ENCODE measurements at regions not wholly inside any gene's neighbourhood (a gene's known extent, or its start where the extent isn't known, plus 50 kb on each side); places are given as distances from the start of the nearest gene placed in this dataset.

DNA sequence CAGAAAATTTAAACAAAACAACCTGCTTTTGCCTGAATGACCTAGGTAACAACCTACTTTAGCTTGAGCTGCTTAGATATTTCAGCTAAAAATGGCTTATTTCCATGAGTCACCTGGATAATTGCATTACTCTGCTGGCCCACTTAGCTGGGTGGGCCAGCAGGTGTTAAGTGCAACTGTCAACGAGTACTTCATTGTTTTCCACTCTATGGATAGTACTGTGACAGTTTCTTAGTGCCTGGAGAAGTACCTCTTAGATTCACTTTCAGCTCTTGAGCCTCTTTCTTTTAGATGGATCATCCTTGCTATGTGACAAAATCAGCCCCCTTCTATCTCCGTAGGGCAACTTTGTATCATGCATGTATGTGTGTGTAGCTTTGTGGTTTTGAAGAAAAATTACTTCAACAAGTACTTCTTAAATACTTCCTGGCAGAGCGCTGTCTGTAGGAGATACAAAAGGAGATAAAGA, 368.2 kb upstream of the ATP2B1 start:
- Histone ChIP-seq H3K36me3 (replicated peaks; ENCODE audit: low read depth, low read length) (no peaks in the 10 kb centered on the region), H3K27me3 (ENCODE audit: low read depth, low read length) (no peaks in the 10 kb centered on the region), H3K9ac (ENCODE audit: low read length) (no peak overlapping the region), H3K4me2 (ENCODE audit: low read length) (no peak overlapping the region), H3K9me3 (ENCODE audit: insufficient read depth, low read length) (no peaks in the 10 kb centered on the region), H3K4me1 (ENCODE audit: low read length) (no peaks in the 10 kb centered on the region), H3K79me2 (ENCODE audit: low read length) (no peaks in the 10 kb centered on the region), H3K27ac (ENCODE audit: low read length) (no peak overlapping the region), H3K4me3 (ENCODE audit: low read length) (no peak overlapping the region), H4K20me1 (ENCODE audit: insufficient read depth, low read length) (no peaks in the 10 kb centered on the region), H2AFZ (ENCODE audit: low read depth, low read length) (no peak overlapping the region)
- no peak for TF ChIP-seq EZH2phosphoT487 (IDR thresholded peaks at IDR 0.05; ENCODE audit: low read depth)
- no peak for TF ChIP-seq CTCF (IDR thresholded peaks at IDR 0.05; ENCODE audit: low read depth, low read length)

GRCh38 chr12:90075685-90076084, 367.0 kb upstream of the ATP2B1 start:
- H3K27ac ChIP-seq (ENCODE audit: low read length) = no peak overlapping the region
- no peaks in the 10 kb centered on the region for H3K4me1 ChIP-seq (ENCODE audit: low read length)
- H3K4me3 ChIP-seq (ENCODE audit: low read length) = no peak overlapping the region
- no peaks in the 10 kb centered on the region for H3K79me2 ChIP-seq (ENCODE audit: low read length)
- TF ChIP-seq CTCF (IDR thresholded peaks at IDR 0.05; ENCODE audit: low read depth, low read length) (no peak), EZH2phosphoT487 (IDR thresholded peaks at IDR 0.05; ENCODE audit: low read depth) (no peak)
- no peak overlapping the region for H3K9ac ChIP-seq (ENCODE audit: low read length)
- no peaks in the 10 kb centered on the region for H4K20me1 ChIP-seq (ENCODE audit: insufficient read depth, low read length)
- no peaks in the 10 kb centered on the region for H3K27me3 ChIP-seq (ENCODE audit: low read depth, low read length)
- no peaks in the 10 kb centered on the region for H3K36me3 ChIP-seq (replicated peaks; ENCODE audit: low read depth, low read length)
- H2AFZ ChIP-seq (ENCODE audit: low read depth, low read length) = no peak overlapping the region
- no peaks in the 10 kb centered on the region for H3K9me3 ChIP-seq (ENCODE audit: insufficient read depth, low read length)
- no peak overlapping the region for H3K4me2 ChIP-seq (ENCODE audit: low read length)

DNA sequence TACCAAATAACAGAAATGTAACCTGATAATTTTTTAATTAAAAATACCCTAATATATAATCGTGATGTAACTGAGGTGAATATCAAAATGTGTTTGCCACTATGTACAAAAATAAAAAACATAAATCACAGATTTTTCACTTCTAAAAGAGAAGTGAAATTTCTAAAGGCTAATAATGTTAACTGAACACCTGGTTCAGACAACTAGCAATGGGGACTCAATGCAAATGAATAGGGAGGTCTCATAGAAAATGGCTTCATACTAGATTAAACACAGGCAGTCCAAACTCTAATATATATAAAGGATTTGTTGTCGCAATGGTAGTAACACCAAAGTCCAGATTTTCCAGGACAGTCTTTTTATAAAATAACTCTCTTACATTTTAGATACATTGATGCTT, 365.4 kb upstream of the ATP2B1 start:
- no peaks in the 10 kb centered on the region for H3K4me1 ChIP-seq (ENCODE audit: low read length)
- no peaks in the 10 kb centered on the region for H3K79me2 ChIP-seq (ENCODE audit: low read length)
- no peak overlapping the region for H3K4me2 ChIP-seq (ENCODE audit: low read length)
- no peak for TF ChIP-seq EZH2phosphoT487 (IDR thresholded peaks at IDR 0.05; ENCODE audit: low read depth)
- no peak for TF ChIP-seq CTCF (IDR thresholded peaks at IDR 0.05; ENCODE audit: low read depth, low read length)
- no peak overlapping the region for H3K4me3 ChIP-seq (ENCODE audit: low read length)
- no peaks in the 10 kb centered on the region for H3K9me3 ChIP-seq (ENCODE audit: insufficient read depth, low read length)
- no peaks in the 10 kb centered on the region for H3K36me3 ChIP-seq (replicated peaks; ENCODE audit: low read depth, low read length)
- H3K27me3 ChIP-seq (ENCODE audit: low read depth, low read length) = no peaks in the 10 kb centered on the region
- no peak overlapping the region for H2AFZ ChIP-seq (ENCODE audit: low read depth, low read length)
- H4K20me1 ChIP-seq (ENCODE audit: insufficient read depth, low read length) = no peaks in the 10 kb centered on the region
- no peak overlapping the region for H3K9ac ChIP-seq (ENCODE audit: low read length)
- H3K27ac ChIP-seq (ENCODE audit: low read length) = no peak overlapping the region

DNA sequence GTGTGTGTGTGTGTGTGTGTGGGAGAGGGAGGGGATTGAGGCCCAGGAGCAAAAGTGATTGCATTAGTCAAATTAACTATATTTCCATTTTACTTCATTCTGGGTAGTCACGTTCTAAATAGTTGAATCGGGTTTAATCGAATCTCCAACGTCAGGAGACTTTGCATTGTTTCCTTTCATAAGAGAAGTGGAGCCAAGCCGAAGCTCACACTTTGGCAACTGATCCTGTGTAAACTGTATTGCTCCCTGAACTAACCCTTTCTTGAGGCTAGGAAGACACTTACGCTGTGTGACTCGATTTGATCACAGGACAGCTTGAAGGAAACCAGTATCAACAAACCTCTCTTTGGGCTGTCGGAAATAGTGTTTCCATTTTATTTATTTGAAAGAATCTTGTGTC, 363.4 kb upstream of the ATP2B1 start:
- Histone ChIP-seq H3K36me3 (replicated peaks; ENCODE audit: low read depth, low read length) (no peaks in the 10 kb centered on the region), H2AFZ (ENCODE audit: low read depth, low read length) (no peak overlapping the region), H3K4me3 (ENCODE audit: low read length) (no peak overlapping the region), H4K20me1 (ENCODE audit: insufficient read depth, low read length) (no peaks in the 10 kb centered on the region), H3K79me2 (ENCODE audit: low read length) (no peaks in the 10 kb centered on the region), H3K27me3 (ENCODE audit: low read depth, low read length) (no peaks in the 10 kb centered on the region), H3K27ac (ENCODE audit: low read length) (no peak overlapping the region), H3K9ac (ENCODE audit: low read length) (no peak overlapping the region), H3K9me3 (ENCODE audit: insufficient read depth, low read length) (no peaks in the 10 kb centered on the region), H3K4me2 (ENCODE audit: low read length) (no peak overlapping the region), H3K4me1 (ENCODE audit: low read length) (no peaks in the 10 kb centered on the region)
- no peak for TF ChIP-seq EZH2phosphoT487 (IDR thresholded peaks at IDR 0.05; ENCODE audit: low read depth)
- no peak for TF ChIP-seq CTCF (IDR thresholded peaks at IDR 0.05; ENCODE audit: low read depth, low read length)
